WTC11 (cell line): ENCODE measurements at regions not wholly inside any gene's neighbourhood (a gene's known extent, or its start where the extent isn't known, plus 50 kb on each side); places are given as distances from the start of the nearest gene placed in this dataset.

Source experiments
- ATAC-seq: fragments of 200-7000 bp; cut with Tn5 transposase; 2 replicates; pipeline ENCODE4 v1.10.0; 2021; ENCODE audit warnings: mild to moderate bottlenecking, moderate library complexity
- CTCF ChIA-PET: fragments of 300-600 bp; sonication (Branson Sonifier 250); formaldehyde crosslinking; loops from one replicate; lab custom pipeline; 2021; ENCODE audit warnings: antibody characterized with exemption; lab: Charles Lee
- POLR2A ChIA-PET: fragments of 350-600 bp; sonication (Branson Sonifier 250); formaldehyde crosslinking; loops from one replicate; lab custom pipeline; 2021; ENCODE audit warnings: antibody characterized with exemption; lab: Charles Lee
- DNase-seq: peaks from one replicate; pipeline ENCODE4 v3.0.0; 2021; ENCODE audit warnings: low spot score
- H3K27ac Mint-ChIP-seq: 2 replicates; pipeline ENCODE4 v1.8.0; 2021; ENCODE audit warnings: mixed read lengths
- H3K27me3 Mint-ChIP-seq: 2 replicates; pipeline ENCODE4 v1.8.0; 2021; ENCODE audit warnings: low read depth, mild to moderate bottlenecking, moderate library complexity, mixed read lengths
- H3K36me3 Mint-ChIP-seq: 2 replicates; pipeline ENCODE4 v1.8.0; 2021; ENCODE audit warnings: mixed read lengths
- H3K4me1 Mint-ChIP-seq: 2 replicates; pipeline ENCODE4 v1.8.0; 2022; ENCODE audit warnings: mixed read lengths
- H3K4me3 Mint-ChIP-seq: 2 replicates; pipeline ENCODE4 v1.8.0; 2021; ENCODE audit warnings: mild to moderate bottlenecking, moderate library complexity, mixed read lengths
- H3K9me3 Mint-ChIP-seq: 2 replicates; pipeline ENCODE4 v1.8.0; 2021; ENCODE audit warnings: mixed read lengths
- CBFB ChIP-seq: sonication (generic); formaldehyde crosslinking; IDR thresholded peaks from 2 replicates; pipeline ENCODE4 v1.8.1; 2022; ENCODE audit warnings: mild to moderate bottlenecking, low read depth, missing genetic modification reagents
- E2F1 ChIP-seq: sonication (generic); formaldehyde crosslinking; IDR thresholded peaks from 2 replicates; pipeline ENCODE4 v1.8.0; 2022; ENCODE audit warnings: mild to moderate bottlenecking, missing genetic modification reagents
- ELF4 ChIP-seq: sonication (generic); formaldehyde crosslinking; IDR thresholded peaks from 2 replicates; pipeline ENCODE4 v1.8.1; 2022; ENCODE audit warnings: low read depth, mild to moderate bottlenecking, moderate library complexity, missing genetic modification reagents
- FOXP4 ChIP-seq: sonication (generic); formaldehyde crosslinking; IDR thresholded peaks from 2 replicates; pipeline ENCODE4 v1.8.0; 2022; ENCODE audit warnings: mild to moderate bottlenecking, missing genetic modification reagents
- JAZF1 ChIP-seq: fragments of 250-450 bp; sonication (Bioruptor Pico); IDR thresholded peaks from 2 replicates; pipeline ENCODE4 v1.9.0; 2021; ENCODE audit warnings: moderate library complexity, mild to moderate bottlenecking, inconsistent platforms
- JUN ChIP-seq: sonication (generic); formaldehyde crosslinking; IDR thresholded peaks from 2 replicates; pipeline ENCODE4 v1.8.0; 2023; ENCODE audit warnings: mild to moderate bottlenecking, missing genetic modification reagents
- MAX ChIP-seq: sonication (generic); formaldehyde crosslinking; IDR thresholded peaks from 2 replicates; pipeline ENCODE4 v1.8.0; 2022; ENCODE audit warnings: mild to moderate bottlenecking, missing genetic modification reagents
- MXD4 ChIP-seq: fragments of 250-450 bp; sonication (Bioruptor Pico); IDR thresholded peaks from 2 replicates; pipeline ENCODE4 v1.8.0; 2021; ENCODE audit warnings: mild to moderate bottlenecking, moderate library complexity, borderline replicate concordance
- MYBL2 ChIP-seq: sonication (generic); formaldehyde crosslinking; IDR thresholded peaks from 2 replicates; pipeline ENCODE4 v1.8.1; 2023; ENCODE audit warnings: mild to moderate bottlenecking, moderate library complexity, missing genetic modification reagents
- NFYB ChIP-seq: sonication (generic); formaldehyde crosslinking; conservative IDR thresholded peaks from 2 replicates; pipeline ENCODE4 v1.8.0; 2022; ENCODE audit warnings: low read depth, missing genetic modification reagents
- NR1H2 ChIP-seq: sonication (generic); formaldehyde crosslinking; IDR thresholded peaks from 2 replicates; pipeline ENCODE4 v1.9.0; 2021; ENCODE audit warnings: mild to moderate bottlenecking, moderate library complexity, missing genetic modification reagents
- PRRX2 ChIP-seq: fragments of 250-450 bp; sonication (Bioruptor Pico); IDR thresholded peaks from 2 replicates; pipeline ENCODE4 v1.8.0; 2021; ENCODE audit warnings: mild to moderate bottlenecking
- SMAD3 ChIP-seq: sonication (generic); formaldehyde crosslinking; IDR thresholded peaks from 2 replicates; pipeline ENCODE4 v1.8.0; 2022; ENCODE audit warnings: missing genetic modification reagents, mild to moderate bottlenecking, borderline replicate concordance
- TEAD1 ChIP-seq: sonication (generic); formaldehyde crosslinking; IDR thresholded peaks from 2 replicates; pipeline ENCODE4 v1.8.0; 2022; ENCODE audit warnings: mild to moderate bottlenecking, missing genetic modification reagents
- TEAD4 ChIP-seq: sonication (generic); formaldehyde crosslinking; IDR thresholded peaks from 2 replicates; pipeline ENCODE4 v1.8.0; 2022; ENCODE audit warnings: mild to moderate bottlenecking, missing genetic modification reagents
- ZNF263 ChIP-seq: sonication (generic); formaldehyde crosslinking; IDR thresholded peaks from 2 replicates; pipeline ENCODE4 v1.8.1; 2022; ENCODE audit warnings: low read depth, mild to moderate bottlenecking, moderate library complexity, missing genetic modification reagents
- ZNF423 ChIP-seq: fragments of 250-450 bp; sonication (Bioruptor Pico); IDR thresholded peaks from 2 replicates; pipeline ENCODE4 v2.1.2; 2022; ENCODE audit warnings: mild to moderate bottlenecking, moderate library complexity
- ZNF671 ChIP-seq: fragments of 250-450 bp; sonication (Bioruptor Pico); IDR thresholded peaks from 2 replicates; pipeline ENCODE4 v1.8.0; 2021; ENCODE audit warnings: mild to moderate bottlenecking
- TF ChIP-seq, protein P1 (sequence below): fragments of 250-450 bp; sonication (Bioruptor Pico); IDR thresholded peaks from 2 replicates; pipeline ENCODE4 v1.9.0; 2021; ENCODE audit warnings: mild to moderate bottlenecking
- TF ChIP-seq, protein P2 (sequence below): sonication (generic); formaldehyde crosslinking; IDR thresholded peaks from 2 replicates; pipeline ENCODE4 v1.8.0; 2023; ENCODE audit warnings: missing genetic modification reagents
- TF ChIP-seq, protein P3 (sequence below): fragments of 250-450 bp; sonication (Bioruptor Pico); IDR thresholded peaks from 2 replicates; pipeline ENCODE4 v1.9.0; 2021; ENCODE audit warnings: mild to moderate bottlenecking, borderline replicate concordance
- TF ChIP-seq, protein P4 (sequence below): sonication (generic); formaldehyde crosslinking; conservative IDR thresholded peaks from 2 replicates; pipeline ENCODE4 v1.8.1; 2022; ENCODE audit warnings: mild to moderate bottlenecking, missing genetic modification reagents

- no peak overlapping the region for H3K4me3 Mint-ChIP-seq
- H3K4me1 Mint-ChIP-seq = no peaks in the 10 kb centered on the region
- H3K9me3 Mint-ChIP-seq = peaks cover 6% of the 10 kb centered on the region
- no peaks in the 10 kb centered on the region; the same call in 1 of the 2 replicates for H3K36me3 Mint-ChIP-seq
- no peak for DNase-seq
- TF ChIP-seq TEAD4 (CRISPR knock-in tag) (no peak), TEAD1 (CRISPR knock-in tag) (no peak), PRRX2 (no peak), JAZF1 (CRISPR knock-in tag) (no peak), MAX (CRISPR knock-in tag) (no peak), JUN (no peak), MXD4 (CRISPR knock-in tag) (no peak), NR1H2 (CRISPR knock-in tag) (no peak), ZNF423 (CRISPR knock-in tag) (no peak), SMAD3 (CRISPR knock-in tag) (no peak), FOXP4 (CRISPR knock-in tag) (no peak)
- TF ChIP-seq, protein P1, sequence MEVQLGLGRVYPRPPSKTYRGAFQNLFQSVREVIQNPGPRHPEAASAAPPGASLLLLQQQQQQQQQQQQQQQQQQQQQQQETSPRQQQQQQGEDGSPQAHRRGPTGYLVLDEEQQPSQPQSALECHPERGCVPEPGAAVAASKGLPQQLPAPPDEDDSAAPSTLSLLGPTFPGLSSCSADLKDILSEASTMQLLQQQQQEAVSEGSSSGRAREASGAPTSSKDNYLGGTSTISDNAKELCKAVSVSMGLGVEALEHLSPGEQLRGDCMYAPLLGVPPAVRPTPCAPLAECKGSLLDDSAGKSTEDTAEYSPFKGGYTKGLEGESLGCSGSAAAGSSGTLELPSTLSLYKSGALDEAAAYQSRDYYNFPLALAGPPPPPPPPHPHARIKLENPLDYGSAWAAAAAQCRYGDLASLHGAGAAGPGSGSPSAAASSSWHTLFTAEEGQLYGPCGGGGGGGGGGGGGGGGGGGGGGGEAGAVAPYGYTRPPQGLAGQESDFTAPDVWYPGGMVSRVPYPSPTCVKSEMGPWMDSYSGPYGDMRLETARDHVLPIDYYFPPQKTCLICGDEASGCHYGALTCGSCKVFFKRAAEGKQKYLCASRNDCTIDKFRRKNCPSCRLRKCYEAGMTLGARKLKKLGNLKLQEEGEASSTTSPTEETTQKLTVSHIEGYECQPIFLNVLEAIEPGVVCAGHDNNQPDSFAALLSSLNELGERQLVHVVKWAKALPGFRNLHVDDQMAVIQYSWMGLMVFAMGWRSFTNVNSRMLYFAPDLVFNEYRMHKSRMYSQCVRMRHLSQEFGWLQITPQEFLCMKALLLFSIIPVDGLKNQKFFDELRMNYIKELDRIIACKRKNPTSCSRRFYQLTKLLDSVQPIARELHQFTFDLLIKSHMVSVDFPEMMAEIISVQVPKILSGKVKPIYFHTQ = no peak
- TF ChIP-seq, protein P2, sequence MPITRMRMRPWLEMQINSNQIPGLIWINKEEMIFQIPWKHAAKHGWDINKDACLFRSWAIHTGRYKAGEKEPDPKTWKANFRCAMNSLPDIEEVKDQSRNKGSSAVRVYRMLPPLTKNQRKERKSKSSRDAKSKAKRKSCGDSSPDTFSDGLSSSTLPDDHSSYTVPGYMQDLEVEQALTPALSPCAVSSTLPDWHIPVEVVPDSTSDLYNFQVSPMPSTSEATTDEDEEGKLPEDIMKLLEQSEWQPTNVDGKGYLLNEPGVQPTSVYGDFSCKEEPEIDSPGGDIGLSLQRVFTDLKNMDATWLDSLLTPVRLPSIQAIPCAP (CRISPR knock-in tag) = no peak
- no peaks in the 10 kb centered on the region for H3K27me3 Mint-ChIP-seq
- CTCF ChIA-PET = no interaction called here
- POLR2A ChIA-PET = no interaction called here
- no peak for ATAC-seq
- no peak overlapping the region for H3K27ac Mint-ChIP-seq
Measured at GRCh38 chr9:104286799-104287198, 192.7 kb downstream of the SMC2 start.

DNA sequence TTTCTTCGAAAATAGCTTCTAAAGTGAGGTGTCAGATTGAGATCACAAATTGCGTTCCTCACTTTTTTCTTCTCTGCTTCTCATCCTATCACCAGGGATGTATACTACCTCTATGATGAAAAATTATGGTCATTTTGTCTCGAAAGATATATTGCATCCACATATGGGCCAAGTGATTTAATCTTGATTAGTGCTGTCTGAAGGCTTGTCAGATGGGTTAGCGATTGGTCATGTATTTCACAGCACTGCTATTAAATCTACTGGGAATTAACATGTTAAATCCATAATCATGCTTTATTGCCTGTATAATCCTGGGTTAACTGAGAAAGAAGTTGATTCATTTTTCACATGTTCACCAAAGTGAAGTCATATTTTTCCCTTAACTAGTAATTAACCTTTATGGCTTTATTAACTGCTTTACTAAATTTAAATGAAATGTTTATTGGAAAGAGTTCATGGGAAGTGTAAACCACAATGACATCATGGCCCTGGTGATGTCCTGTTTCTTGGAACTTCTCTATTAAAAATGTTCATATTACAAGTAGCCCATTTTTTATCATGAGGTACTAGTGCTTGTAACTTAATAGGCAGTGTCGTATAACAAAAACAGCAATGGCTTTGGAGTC, 193.3 kb downstream of the SMC2 start:
- Mint-ChIP-seq H3K9me3 (0 out of 2 replicates have a peak, but pooled peaks cover 3% of the 10 kb centered on the region), H3K36me3 (no peaks in the 10 kb centered on the region), H3K27me3 (no peaks in the 10 kb centered on the region), H3K4me1 (no peaks in the 10 kb centered on the region), H3K4me3 (no peak overlapping the region), H3K27ac (no peak overlapping the region)
- POLR2A ChIA-PET = no interaction called here
- CTCF ChIA-PET = no interaction called here
- ATAC-seq (no peak), DNase-seq (no peak)
- TF ChIP-seq, protein P2 (CRISPR knock-in tag) = no peak
- TF ChIP-seq NR1H2 (CRISPR knock-in tag) = no peak
- TF ChIP-seq, protein P3, sequence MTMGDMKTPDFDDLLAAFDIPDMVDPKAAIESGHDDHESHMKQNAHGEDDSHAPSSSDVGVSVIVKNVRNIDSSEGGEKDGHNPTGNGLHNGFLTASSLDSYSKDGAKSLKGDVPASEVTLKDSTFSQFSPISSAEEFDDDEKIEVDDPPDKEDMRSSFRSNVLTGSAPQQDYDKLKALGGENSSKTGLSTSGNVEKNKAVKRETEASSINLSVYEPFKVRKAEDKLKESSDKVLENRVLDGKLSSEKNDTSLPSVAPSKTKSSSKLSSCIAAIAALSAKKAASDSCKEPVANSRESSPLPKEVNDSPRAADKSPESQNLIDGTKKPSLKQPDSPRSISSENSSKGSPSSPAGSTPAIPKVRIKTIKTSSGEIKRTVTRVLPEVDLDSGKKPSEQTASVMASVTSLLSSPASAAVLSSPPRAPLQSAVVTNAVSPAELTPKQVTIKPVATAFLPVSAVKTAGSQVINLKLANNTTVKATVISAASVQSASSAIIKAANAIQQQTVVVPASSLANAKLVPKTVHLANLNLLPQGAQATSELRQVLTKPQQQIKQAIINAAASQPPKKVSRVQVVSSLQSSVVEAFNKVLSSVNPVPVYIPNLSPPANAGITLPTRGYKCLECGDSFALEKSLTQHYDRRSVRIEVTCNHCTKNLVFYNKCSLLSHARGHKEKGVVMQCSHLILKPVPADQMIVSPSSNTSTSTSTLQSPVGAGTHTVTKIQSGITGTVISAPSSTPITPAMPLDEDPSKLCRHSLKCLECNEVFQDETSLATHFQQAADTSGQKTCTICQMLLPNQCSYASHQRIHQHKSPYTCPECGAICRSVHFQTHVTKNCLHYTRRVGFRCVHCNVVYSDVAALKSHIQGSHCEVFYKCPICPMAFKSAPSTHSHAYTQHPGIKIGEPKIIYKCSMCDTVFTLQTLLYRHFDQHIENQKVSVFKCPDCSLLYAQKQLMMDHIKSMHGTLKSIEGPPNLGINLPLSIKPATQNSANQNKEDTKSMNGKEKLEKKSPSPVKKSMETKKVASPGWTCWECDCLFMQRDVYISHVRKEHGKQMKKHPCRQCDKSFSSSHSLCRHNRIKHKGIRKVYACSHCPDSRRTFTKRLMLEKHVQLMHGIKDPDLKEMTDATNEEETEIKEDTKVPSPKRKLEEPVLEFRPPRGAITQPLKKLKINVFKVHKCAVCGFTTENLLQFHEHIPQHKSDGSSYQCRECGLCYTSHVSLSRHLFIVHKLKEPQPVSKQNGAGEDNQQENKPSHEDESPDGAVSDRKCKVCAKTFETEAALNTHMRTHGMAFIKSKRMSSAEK = no peak
- TF ChIP-seq MYBL2 (CRISPR knock-in tag) = no peak
- no peak for TF ChIP-seq ZNF671
- TF ChIP-seq ZNF423 (CRISPR knock-in tag) = no peak
- TF ChIP-seq MAX (CRISPR knock-in tag) = no peak
- TF ChIP-seq, protein P4, sequence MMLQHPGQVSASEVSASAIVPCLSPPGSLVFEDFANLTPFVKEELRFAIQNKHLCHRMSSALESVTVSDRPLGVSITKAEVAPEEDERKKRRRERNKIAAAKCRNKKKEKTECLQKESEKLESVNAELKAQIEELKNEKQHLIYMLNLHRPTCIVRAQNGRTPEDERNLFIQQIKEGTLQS (CRISPR knock-in tag) = no peak
- no peak for TF ChIP-seq ZNF263 (CRISPR knock-in tag)
- TF ChIP-seq PRRX2 = no peak
- TF ChIP-seq ELF4 (CRISPR knock-in tag) = no peak
- TF ChIP-seq CBFB (CRISPR knock-in tag) = no peak
- TF ChIP-seq E2F1 (CRISPR knock-in tag) = no peak
- TF ChIP-seq MXD4 (CRISPR knock-in tag) = no peak
- TF ChIP-seq NFYB (CRISPR knock-in tag) = no peak
